B cell (primary cell): ENCODE measurements at regions not wholly inside any gene's neighbourhood (a gene's known extent, or its start where the extent isn't known, plus 50 kb on each side); places are given as distances from the start of the nearest gene placed in this dataset.

ENCODE experiments used
- ATAC-seq: fragments of 200-7000 bp; cut with Tn5 transposase; one replicate; pipeline ENCODE4 v1.10.0; 2021; ENCODE audit warnings: low read depth, mild to moderate bottlenecking, moderate number of reproducible peaks, moderate library complexity
- CTCF ChIA-PET: fragments of 350-600 bp; sonication (Branson Sonifier 250); formaldehyde crosslinking; loops from one replicate; lab custom pipeline; 2021; ENCODE audit warnings: antibody characterized with exemption, inconsistent platforms; lab: Charles Lee
- POLR2A ChIA-PET: fragments of 350-600 bp; sonication (Branson Sonifier 250); formaldehyde crosslinking; loops from one replicate; lab custom pipeline; 2021; ENCODE audit warnings: antibody characterized with exemption; lab: Charles Lee
- DNase-seq: peaks from one replicate; pipeline ENCODE4 v3.0.0; 2013
- H2AFZ ChIP-seq: 2 replicates; pipeline ENCODE4 v1.6.1; 2012; ENCODE audit warnings: mild to moderate bottlenecking, low read depth, low read length; ENCODE audit not compliant: insufficient read depth, poor library complexity, severe bottlenecking
- H3K27ac ChIP-seq, 2 donors: 1 replicate in 1 of 2; 2 replicates in 1 of 2; pipeline ENCODE4 v1.5.1; 2012 to 2013; ENCODE audit warnings: low read length in 2 of 2, mild to moderate bottlenecking in 2 of 2, moderate library complexity in 1 of 2
- H3K27me3 ChIP-seq, 4 experiments: fragments of 200-600 bp in 1 of 4; sonication (generic) in 1 of 4; replicated peaks in 1 of 4; 1 replicate in 2 of 4; 2 replicates in 2 of 4; pipeline versions ENCODE4 v1.6.1 to v1.7.0; 2013 to 2016; ENCODE audit warnings: low read length in 3 of 4, mild to moderate bottlenecking in 2 of 4, mixed read lengths in 1 of 4, moderate library complexity in 1 of 4; ENCODE audit not compliant: insufficient read depth in 4 of 4, control insufficient read depth in 3 of 4; ENCODE audit errors: control extremely low read depth in 1 of 4
- H3K36me3 ChIP-seq, 2 experiments: replicated peaks in 1 of 2; 1 replicate in 1 of 2; 2 replicates in 1 of 2; pipeline versions ENCODE4 v1.6.1 to v1.7.1; 2013; ENCODE audit warnings: low read length in 1 of 2; ENCODE audit not compliant: insufficient read depth in 2 of 2, control insufficient read depth in 1 of 2; ENCODE audit errors: control extremely low read depth in 1 of 2, extremely low read depth in 1 of 2
- H3K4me1 ChIP-seq, 2 donors: fragments of 200-600 bp in 1 of 2; sonication (generic) in 1 of 2; 1 replicate in 1 of 2; 2 replicates in 1 of 2; pipeline versions ENCODE4 v1.5.1 to v1.6.1; 2013 to 2017; ENCODE audit warnings: low read length in 2 of 2; ENCODE audit not compliant: control insufficient read depth in 2 of 2, insufficient read depth in 2 of 2
- H3K4me2 ChIP-seq: replicated peaks from 2 replicates; pipeline ENCODE3; 2012; ENCODE audit warnings: mild to moderate bottlenecking, low read depth, low read length; ENCODE audit not compliant: poor library complexity, severe bottlenecking
- H3K4me3 ChIP-seq, 5 experiments: fragments of 200-600 bp in 1 of 5; sonication (generic) in 1 of 5; 1 replicate in 3 of 5; 2 replicates in 2 of 5; pipeline versions ENCODE4 v1.5.1 to v1.7.0; 2011 to 2016; ENCODE audit warnings: low read length in 4 of 5, mild to moderate bottlenecking in 4 of 5, low read depth in 2 of 5, control low read depth in 1 of 5, moderate library complexity in 1 of 5; ENCODE audit not compliant: insufficient read depth in 1 of 5; ENCODE audit errors: control extremely low read depth in 1 of 5, extremely low read depth in 1 of 5
- H3K79me2 ChIP-seq: fragments of 200-600 bp; sonication (generic); one replicate; pipeline ENCODE4 v1.6.0; 2016; ENCODE audit warnings: low read length; ENCODE audit not compliant: control insufficient read depth, insufficient read depth
- H3K9ac ChIP-seq: fragments of 200-600 bp; sonication (generic); 2 replicates; pipeline ENCODE4 v1.6.1; 2017; ENCODE audit warnings: mild to moderate bottlenecking, low read length, moderate library complexity
- H3K9me3 ChIP-seq, 3 donors: one replicate each; pipeline versions ENCODE4 v1.6.1 to v1.7.1; 2013; ENCODE audit warnings: low read length in 2 of 3; ENCODE audit not compliant: control insufficient read depth in 2 of 3, insufficient read depth in 1 of 3; ENCODE audit errors: control extremely low read depth in 1 of 3
- H4K20me1 ChIP-seq: 2 replicates; pipeline ENCODE4 v1.6.0; 2012; ENCODE audit warnings: mild to moderate bottlenecking, low read length; ENCODE audit not compliant: insufficient read depth, control insufficient read depth, poor library complexity, severe bottlenecking
- H3K27ac Mint-ChIP-seq: one replicate; pipeline ENCODE4 v1.8.0; 2021; ENCODE audit warnings: mixed read lengths
- H3K27me3 Mint-ChIP-seq: one replicate; pipeline ENCODE4 v1.8.0; 2021; ENCODE audit warnings: mixed read lengths
- H3K4me1 Mint-ChIP-seq: one replicate; pipeline ENCODE4 v1.8.0; 2021; ENCODE audit warnings: mixed read lengths
- H3K4me3 Mint-ChIP-seq: one replicate; pipeline ENCODE4 v1.8.0; 2021; ENCODE audit warnings: mixed read lengths
- H3K9me3 Mint-ChIP-seq: one replicate; pipeline ENCODE4 v1.8.0; 2022; ENCODE audit warnings: mixed read lengths; ENCODE audit not compliant: insufficient read depth
- CTCF ChIP-seq: fragments of 200-600 bp; IDR thresholded peaks from one replicate; pipeline ENCODE4 v1.8.0; 2022; ENCODE audit warnings: antibody characterized with exemption, mild to moderate bottlenecking
- EZH2 ChIP-seq: IDR thresholded peaks from 2 replicates; pipeline ENCODE4 v1.6.1; 2012; ENCODE audit warnings: borderline replicate concordance, low read depth, mild to moderate bottlenecking, moderate library complexity, low read length; ENCODE audit not compliant: insufficient read depth, poor library complexity, severe bottlenecking
- WGBS: methylation state at CpG from one replicate; pipeline ENCODE4 v1.1.5; 2013; ENCODE audit warnings: missing lambda C conversion rate; ENCODE audit not compliant: insufficient coverage; 5-methylcytosine and 5-hydroxymethylcytosine counted together
- intact Hi-C: fragments of 100-400 bp; cut with micrococcal nuclease; formaldehyde crosslinking; loops from one replicate; pipeline ENCODE4 v1.10.0; 2022

DNA sequence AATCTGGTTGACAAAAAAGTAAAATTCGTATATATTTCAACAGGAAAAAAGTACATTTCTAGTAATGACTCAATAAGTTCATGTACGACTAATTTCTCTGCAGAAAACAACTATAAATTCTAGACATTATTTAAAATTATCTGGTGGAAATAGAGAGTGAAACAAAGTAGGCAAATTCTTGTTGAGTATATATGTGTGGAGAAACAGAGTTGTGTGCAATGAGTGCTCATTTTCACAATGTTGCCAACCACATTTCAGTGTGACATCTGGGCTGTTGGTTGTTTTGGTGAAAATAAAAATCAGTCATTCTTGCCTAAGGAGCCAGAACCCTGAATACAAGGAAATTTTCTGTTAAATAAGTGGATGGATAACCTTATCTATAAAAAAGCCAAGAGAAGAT lies 372.0 kb upstream of the NDST4 start:
- no peak overlapping the region for H3K4me3 ChIP-seq
- no CpG with 5 or more reads among the region's 2 CpGs for WGBS
- no peaks in the 10 kb centered on the region for H4K20me1 ChIP-seq
- DNase-seq (no peak), ATAC-seq (no peak)
- intact Hi-C loops, result no loop called here
- no peaks in the 10 kb centered on the region for H3K4me1 Mint-ChIP-seq
- no peaks in the 10 kb centered on the region for H3K36me3 ChIP-seq
- H3K9ac ChIP-seq, result no peak overlapping the region
- no peak overlapping the region for H2AFZ ChIP-seq
- no peak overlapping the region for H3K27ac Mint-ChIP-seq
- H3K4me3 Mint-ChIP-seq, result no peak overlapping the region
- H3K4me1 ChIP-seq, result no peaks in the 10 kb centered on the region
- POLR2A ChIA-PET, result no interaction called here
- no peaks in the 10 kb centered on the region for H3K27me3 ChIP-seq
- no peaks in the 10 kb centered on the region for H3K79me2 ChIP-seq
- no peaks in the 10 kb centered on the region for H3K27me3 Mint-ChIP-seq
- H3K9me3 Mint-ChIP-seq, result no peaks in the 10 kb centered on the region
- CTCF ChIA-PET, result no interaction called here
- H3K27ac ChIP-seq, result no peak overlapping the region
- TF ChIP-seq EZH2, result no peak
- no peak for TF ChIP-seq CTCF
- H3K9me3 ChIP-seq, result no peaks in the 10 kb centered on the region
- H3K4me2 ChIP-seq, result no peak overlapping the region

- H3K27ac Mint-ChIP-seq, result no peak overlapping the region
- H3K27me3 Mint-ChIP-seq, result no peaks in the 10 kb centered on the region
These were observed 371.1 kb upstream of the NDST4 start for GRCh38 chr4:115484479-115484878.

More at GRCh38 chr4:115484479-115484878, 371.1 kb upstream of the NDST4 start:
- no peak for TF ChIP-seq EZH2
- TF ChIP-seq CTCF, result no peak
- Histone ChIP-seq H2AFZ (no peak overlapping the region), H3K79me2 (no peaks in the 10 kb centered on the region), H3K9ac (no peak overlapping the region), H3K9me3 (no peaks in the 10 kb centered on the region), H3K4me1 (no peaks in the 10 kb centered on the region), H3K36me3 (no peaks in the 10 kb centered on the region), H3K27me3 (no peaks in the 10 kb centered on the region), H3K4me3 (no peak overlapping the region), H3K27ac (no peak overlapping the region), H4K20me1 (no peaks in the 10 kb centered on the region), H3K4me2 (no peak overlapping the region)
- ATAC-seq (no peak), DNase-seq (no peak)
- intact Hi-C loops, result no loop called here
- Mint-ChIP-seq H3K4me3 (no peak overlapping the region), H3K9me3 (no peaks in the 10 kb centered on the region), H3K4me1 (no peaks in the 10 kb centered on the region)
- ChIA-PET CTCF (no interaction called here), POLR2A (no interaction called here)
- 60% methylated on average over 1 of the region's 4 CpGs for WGBS
